Glomerular endothelial cell (primary cell): ENCODE measurements at regions not wholly inside any gene's neighbourhood (a gene's known extent, or its start where the extent isn't known, plus 50 kb on each side); places are given as distances from the start of the nearest gene placed in this dataset.

Experiments used
- DNase-seq: peaks from one replicate; pipeline ENCODE4 v3.0.0-alpha.2; 2011; ENCODE audit warnings: low read depth, low spot score; ENCODE audit errors: extremely low read depth

DNA sequence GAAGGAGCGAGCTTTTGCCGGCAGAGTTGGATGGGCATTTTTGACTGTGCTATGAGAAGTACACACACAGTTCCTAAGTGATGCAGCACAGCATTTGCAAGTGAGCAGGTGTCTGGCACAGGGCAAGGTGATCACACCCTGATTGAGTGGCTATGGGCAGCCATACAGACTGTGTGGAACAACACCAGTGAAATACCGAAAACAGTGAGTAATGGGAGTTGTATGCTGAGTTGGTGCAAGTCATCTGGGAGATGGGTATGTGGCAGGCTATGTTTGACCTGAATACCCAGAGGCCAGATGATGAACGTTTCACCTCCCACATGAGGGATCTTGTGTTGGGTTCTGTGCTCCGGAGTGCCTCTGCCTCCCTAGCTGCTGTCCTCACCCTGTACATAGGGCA lies 53.5 kb upstream of the TIPARP start:
- no peak for DNase-seq

DNA sequence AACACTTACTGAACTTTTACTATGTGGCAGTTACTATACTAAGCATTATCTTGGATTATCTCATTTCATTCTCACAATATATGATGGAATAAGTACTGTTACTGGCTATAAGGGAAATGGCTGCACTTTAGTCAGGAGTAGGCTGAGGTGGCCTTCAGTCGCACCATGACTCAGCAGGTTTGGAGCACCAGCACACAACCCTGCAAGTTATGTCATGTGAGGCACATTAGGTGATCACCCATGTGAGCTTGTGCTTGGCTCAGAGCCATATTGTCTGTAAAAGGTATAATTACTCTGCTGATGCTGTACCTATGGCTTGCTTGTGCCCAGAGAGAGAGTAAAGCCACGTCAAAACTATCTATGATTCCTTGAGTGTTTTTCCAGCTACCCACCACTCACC lies 54.1 kb upstream of the TIPARP start:
- no peak for DNase-seq

DNA sequence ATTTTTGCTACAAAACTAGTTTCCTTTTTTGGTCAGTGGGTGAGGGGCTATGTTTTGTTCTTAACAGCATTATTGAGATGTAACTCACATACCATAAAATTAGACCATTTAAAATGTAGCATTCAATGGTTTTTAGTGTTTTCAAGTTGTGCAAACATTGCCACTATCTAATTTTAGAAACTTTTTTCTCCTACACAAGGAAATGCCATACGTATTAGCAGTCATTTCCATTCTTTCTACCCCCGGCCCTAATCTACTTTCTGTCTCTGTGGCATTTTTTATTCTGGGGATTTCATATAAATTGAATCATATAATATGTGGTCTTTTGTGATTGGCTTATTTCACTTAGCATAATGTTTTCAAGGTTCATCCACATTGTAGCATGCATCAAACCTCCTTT lies 55.0 kb upstream of the TIPARP start:
- DNase-seq = no peak

DNA sequence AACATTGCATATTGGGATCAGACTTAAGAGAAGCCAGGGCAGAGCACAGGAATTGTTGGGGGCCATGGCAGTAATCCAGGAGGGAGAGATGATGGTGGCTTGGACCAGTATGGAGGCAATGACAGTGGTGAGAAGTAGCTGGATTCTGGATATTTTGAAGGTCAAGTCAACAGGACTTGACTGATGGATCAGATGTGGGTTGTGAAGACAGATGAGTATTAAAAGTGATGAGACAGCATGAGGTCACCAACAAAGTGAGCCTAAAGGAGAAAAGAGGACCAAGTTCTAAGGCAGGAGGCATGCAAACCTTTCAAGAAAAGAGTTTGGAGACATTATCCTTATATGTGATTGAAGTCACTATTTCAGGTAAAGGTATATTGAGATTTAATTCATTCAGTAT lies 56.6 kb upstream of the TIPARP start:
- DNase-seq = no peak

DNA sequence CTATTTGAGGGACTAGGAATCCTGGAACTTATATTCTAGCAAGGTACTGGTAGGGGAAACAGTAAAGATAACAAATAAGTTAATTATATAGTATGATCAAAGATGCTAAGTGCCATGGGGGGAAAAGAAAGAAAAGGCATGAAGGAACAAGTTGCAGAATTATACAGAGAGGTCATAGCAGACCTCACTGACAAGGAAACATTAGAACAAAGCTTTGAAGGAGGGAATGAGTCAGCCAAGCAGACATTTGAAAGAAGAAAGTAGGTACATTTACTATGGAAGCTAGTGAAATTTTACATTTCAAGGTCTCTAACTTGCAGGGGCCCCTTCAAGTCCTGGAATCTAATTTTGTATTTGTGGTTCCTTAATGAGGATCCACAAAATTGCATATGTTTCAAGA lies 57.2 kb upstream of the TIPARP start:
- DNase-seq = no peak

DNA sequence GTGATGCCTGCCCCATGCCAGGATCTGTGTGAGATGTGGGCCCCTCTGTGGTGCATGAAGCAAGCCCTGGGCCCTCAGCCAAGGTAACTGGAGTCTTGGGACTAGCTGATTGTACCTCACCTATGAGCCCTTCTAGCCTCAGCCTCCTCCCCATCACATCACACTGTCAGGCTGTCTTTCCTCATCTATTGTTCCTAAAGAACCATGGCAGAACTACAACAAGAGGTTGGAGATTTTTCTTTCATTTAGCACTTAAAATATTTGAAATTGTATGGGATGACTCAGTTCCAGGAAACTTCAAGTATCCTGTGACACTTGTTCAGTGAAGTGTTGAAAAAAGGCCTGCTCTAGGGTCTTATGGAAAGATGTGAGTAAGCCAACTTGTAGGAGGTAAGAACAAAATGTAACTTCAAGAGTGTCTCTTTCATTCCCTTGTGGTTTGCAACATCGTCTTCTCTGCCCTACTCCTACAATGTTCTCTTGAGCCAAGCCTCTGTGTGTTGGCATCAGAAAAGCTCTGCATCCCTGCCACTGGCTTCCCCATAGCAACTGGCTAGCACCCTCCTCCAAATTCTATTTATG lies 58.7 kb upstream of the TIPARP start:
- DNase-seq = peak; percentile 47

DNA sequence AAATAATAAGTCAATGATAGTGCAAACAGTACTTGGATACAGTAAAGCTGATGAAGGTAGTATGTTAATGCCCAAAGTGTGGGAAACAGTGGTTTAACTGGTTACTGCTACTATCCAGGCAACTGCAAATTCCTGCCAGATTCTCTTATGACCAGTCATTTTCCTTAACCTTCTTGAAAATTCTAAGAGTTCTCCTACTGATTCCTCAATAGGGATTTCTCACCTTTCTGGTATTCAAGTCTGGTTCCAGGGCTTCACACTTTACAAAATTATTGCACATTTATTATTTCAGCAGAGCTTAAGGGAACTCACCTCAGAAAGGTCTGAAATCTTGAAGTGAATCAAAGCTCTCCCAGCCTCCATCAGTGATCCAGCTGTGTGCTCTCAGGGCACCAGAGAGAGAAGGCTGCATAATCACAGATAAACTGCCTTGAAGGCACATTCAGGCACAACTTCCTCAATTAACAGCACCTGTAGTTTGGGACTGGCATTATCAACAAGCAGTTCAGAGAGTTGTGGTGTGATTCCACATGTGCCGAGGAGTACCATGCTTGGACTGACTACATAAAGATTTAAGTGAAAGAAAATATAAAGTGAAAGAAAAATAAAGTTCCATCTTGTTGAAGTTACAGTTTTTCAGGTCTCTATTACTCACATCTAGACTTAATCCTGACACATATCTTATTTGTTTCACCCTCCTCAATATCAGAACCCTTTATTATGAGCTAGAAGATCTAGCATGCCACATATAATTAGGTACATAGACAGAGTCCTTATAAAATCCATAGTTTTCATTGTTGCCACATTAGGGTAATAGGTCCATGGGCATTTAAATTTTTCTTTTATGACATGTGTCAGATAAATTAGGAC lies 59.5 kb upstream of the TIPARP start:
- DNase-seq = no peak

DNA sequence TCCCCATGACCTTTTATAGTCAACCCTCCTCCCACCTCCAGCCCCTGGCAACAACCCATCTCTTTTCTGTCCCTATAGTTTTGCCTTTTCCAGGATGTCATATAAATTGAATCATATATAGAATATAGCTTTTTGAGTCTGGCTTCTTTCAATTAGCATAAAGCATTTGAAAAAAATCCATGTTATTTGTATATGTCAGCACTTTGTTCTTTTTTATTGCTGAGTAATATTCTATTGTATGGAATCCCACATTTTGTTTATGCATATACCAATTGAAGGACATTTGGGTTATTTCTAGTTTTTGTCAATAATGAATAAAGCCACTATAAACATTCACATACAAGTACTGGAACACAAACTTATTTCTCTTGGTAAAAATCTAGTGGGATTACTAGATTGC lies 58.0 kb upstream of the SSR3 start:
- DNase-seq = no peak

DNA sequence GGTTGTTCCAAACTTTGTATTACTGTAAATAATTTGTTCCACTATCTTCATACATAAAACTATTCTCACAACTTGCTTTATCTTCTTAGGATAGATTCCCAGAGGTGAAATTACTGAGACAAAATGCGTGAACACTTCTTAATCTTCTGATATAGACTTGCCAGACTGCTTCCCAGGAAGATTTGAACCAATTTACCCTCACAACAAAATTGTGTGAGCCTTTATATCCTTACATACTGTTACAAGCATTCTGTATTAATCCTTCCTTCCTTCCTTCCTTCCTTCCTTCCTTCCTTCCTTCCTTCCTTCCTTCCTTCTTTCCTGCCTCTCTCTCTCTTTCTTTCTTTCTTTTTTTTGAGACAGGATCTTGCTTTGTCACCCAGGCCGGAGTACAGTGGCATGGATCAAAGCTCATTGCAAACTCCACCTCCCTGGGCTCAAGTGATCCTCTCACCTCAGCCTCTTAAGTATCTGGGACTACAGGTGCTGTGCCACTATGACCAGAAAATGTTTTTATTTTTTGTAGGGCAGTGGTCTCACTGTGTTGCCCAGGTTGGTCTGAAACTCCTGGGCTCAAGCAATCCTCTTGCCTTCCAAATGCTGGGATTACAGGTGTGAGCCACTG lies 57.1 kb upstream of the SSR3 start:
- no peak for DNase-seq

DNA sequence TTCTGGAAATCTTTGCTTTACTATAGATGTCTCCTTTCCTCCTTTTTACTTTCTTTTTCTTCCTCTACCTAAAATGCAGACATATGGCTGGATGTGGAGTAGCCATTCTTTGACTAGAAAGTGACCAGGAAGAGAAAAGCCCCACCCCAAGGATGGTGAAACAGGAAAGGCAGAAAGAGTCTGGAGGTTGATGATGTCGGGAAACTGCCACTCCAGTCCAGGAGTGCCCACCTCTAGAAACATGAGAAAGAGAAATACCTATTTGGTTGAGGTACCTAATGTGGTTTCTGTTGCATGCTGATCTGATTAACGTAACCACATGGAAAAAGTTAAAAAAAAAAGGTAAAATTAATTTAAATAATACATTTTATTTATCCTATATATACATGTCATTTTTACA lies 55.2 kb upstream of the SSR3 start:
- no peak for DNase-seq

DNA sequence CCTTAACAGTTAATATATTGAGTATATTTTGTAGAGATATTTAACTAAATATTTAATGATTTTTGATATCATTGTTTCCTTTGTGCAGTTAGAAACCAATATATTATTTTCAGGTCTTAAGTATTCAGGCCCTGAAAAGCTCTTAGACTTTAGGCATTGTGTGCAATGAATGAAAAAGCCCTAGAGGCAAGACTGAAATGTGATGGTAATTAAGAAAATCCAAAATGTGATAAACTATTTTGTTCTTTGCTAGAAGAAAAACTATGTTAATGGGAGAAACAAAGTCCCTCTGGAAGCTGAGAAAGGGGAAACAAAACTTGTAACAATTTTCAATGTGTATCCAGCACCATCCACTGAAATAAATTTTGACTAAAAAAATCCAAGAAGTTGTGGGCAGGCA lies 54.6 kb upstream of the SSR3 start:
- no peak for DNase-seq

DNA sequence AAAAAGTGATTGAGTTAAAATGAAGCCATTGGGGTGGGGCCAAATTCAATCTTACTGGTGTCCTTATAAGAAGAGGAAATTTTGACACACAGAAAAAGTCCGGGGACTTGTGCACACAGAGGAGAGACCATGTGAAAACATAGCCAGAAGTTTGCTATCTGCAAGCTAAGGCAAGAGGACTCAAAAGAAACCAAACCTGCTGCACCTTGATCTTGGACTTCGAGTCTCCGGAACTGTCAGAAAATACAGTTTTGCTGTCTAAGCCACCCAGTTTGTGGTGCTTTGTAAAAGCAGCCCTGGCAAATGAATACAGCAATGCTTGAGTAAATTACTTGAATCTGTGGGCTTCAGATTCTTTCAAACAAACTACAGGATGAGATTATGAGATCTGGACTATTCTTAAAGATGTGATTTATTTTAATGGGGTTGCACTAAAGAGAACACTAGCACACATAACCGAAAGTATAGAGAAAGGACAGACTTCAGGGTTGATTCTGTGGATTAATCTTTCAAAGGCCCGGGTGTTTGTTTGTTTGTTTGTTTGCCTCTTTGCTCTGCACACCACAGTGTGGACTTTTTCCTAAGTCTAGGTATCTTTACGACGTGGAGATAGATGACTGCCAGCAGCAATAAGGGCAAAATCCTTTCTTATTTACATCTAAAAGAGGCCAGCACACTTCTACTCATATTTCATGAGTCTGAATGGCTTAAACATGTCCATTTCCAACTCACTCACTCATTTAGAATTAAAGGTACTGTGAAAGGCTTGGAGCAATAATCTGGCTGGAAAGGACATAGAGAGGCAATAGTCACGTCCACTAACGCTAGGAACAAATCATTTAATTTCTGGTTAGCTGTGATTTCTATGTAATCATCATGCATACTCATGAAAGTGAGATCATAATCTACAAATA lies 53.9 kb upstream of the SSR3 start:
- no peak for DNase-seq

DNA sequence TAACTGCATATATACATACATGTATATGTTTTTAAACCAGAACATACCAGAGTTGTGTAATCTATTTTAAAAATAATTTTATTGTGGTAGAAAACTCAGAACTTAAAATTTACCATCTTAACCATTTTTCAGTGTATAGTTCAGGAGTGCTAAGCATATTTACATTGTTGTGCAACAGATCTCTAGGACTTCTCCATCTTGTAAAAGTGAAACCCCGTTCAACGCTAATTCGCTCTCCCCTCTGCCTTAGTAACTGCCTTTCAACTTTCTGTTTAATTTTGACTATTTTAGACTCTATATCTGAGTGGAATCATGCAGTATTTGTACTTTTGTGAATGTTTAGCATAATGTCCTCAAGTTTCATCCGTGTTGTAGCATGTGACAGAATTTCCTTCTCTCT lies 51.8 kb upstream of the SSR3 start:
- no peak for DNase-seq

DNA sequence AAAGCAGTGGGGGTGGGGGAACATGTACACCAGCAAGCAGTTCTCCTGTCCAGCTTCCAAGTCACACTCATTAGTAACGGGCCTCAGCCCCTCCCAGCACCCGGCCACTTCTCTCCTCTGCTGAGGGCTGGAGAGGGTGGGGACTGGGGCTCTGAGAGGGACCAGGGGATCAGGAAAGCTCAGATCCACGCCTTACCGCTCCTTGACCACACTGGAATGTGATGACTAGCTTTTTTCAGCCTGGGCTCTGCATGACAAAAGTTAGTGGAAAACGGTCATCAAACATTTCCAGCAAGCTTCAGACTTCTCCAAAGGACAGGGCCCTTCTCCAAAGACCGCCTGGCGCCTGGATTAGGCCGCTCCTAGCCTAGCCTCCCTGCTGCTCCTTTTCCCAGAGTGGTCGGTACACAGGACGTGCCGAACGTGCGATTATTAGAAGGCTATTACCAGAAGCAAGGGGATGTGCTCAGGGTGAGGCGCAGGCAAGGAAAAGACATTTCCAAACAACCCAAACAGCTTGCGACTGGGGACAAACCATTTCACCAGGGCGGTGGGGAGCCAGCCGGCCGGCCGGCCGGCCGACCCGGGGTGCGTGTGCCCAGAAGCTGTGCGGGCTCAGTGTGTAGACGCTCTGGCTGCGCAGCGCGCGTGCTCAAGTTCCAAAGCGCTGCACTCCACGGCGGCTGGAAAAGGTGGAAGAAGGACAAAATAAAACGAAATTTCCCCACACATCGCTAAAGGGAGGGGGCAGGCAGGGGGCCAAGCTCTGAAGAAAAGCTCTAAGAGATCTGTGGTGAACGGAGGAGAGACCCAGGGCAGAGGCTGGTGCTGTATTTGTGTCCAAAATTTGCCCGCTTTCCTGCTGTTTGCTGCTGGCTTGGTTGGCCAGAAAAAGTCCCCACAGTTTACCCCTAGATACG lies 51.0 kb upstream of the SSR3 start:
- DNase-seq = no peak

DNA sequence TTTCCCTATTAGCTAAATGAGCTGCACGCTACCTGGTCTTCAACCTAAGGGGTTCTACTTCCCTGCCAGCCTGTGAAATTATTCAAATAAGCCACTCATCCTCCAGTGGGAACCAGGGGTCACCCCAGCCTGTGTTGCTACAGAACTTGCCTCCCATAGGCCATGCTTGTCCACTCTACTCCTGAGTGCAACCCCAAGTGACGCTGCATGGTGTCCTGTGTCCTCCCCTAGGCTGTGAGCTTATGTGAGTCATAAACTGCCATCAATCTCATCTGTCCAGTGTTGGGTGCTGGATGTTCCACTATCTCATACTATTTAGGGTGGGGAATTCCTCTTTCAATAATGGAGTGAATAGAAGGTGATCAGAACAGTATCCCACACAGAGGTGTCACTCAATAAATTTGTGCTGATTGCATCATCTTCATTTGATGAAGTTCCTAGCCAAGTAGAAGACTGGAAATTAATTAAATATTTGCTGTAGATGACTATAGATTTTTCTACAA lies 49.8 kb upstream of the SSR3 start:
- no peak for DNase-seq
